Uterus (tissue), 2 donors: ENCODE measurements at regions not wholly inside any gene's neighbourhood (a gene's known extent, or its start where the extent isn't known, plus 50 kb on each side); places are given as distances from the start of the nearest gene placed in this dataset.

Source experiments
- POLR2A ChIP-seq, 2 donors: fragments of 450-650 bp; IDR thresholded peaks; one replicate each; pipeline ENCODE4 v1.6.1; 2016; ENCODE audit warnings: antibody characterized with exemption in 2 of 2, mild to moderate bottlenecking in 1 of 2, moderate library complexity in 1 of 2
- TF ChIP-seq, protein P1 (sequence below), 4 experiments: fragments of 200-600 bp in 2 of 4; fragments of 450-650 bp in 2 of 4; sonication (generic) in 2 of 4; IDR thresholded peaks; one replicate each; pipeline ENCODE4 v1.5.1; 2016 to 2019; ENCODE audit warnings: antibody characterized with exemption in 4 of 4, mild to moderate bottlenecking in 2 of 4, moderate library complexity in 1 of 4

DNA sequence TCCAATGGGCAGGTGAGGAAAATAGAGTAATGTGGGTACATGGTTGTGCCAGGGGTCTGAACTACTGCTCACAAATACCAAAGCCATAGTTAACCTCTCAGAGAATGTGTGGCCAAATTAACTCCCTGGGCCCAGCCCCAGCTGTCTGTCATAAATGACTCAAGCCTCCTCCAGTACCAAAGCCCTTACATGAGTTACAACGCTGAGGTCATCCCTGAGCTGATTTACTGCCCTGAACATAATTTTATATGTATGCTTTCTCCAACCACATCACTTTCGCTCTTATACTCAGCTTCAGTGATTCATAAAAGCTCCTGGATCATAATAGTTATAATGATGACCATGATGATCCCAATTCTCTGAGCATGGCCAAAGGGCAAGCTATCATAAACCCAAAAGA, 283.9 kb downstream of the NKX6-1 start:
- no peak for TF ChIP-seq POLR2A (IDR thresholded peaks at IDR 0.05)
- TF ChIP-seq, protein P1, sequence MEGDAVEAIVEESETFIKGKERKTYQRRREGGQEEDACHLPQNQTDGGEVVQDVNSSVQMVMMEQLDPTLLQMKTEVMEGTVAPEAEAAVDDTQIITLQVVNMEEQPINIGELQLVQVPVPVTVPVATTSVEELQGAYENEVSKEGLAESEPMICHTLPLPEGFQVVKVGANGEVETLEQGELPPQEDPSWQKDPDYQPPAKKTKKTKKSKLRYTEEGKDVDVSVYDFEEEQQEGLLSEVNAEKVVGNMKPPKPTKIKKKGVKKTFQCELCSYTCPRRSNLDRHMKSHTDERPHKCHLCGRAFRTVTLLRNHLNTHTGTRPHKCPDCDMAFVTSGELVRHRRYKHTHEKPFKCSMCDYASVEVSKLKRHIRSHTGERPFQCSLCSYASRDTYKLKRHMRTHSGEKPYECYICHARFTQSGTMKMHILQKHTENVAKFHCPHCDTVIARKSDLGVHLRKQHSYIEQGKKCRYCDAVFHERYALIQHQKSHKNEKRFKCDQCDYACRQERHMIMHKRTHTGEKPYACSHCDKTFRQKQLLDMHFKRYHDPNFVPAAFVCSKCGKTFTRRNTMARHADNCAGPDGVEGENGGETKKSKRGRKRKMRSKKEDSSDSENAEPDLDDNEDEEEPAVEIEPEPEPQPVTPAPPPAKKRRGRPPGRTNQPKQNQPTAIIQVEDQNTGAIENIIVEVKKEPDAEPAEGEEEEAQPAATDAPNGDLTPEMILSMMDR (IDR thresholded peaks at IDR 0.05), result no peak
